Dermis blood vessel endothelial cell (primary cell): ENCODE measurements at regions not wholly inside any gene's neighbourhood (a gene's known extent, or its start where the extent isn't known, plus 50 kb on each side); places are given as distances from the start of the nearest gene placed in this dataset.

Experiments used
- DNase-seq: peaks from one replicate; pipeline ENCODE4 v3.0.0; 2010

- no peak for DNase-seq
Measured at GRCh38 chr11:119904531-119905035, 175.6 kb upstream of the NECTIN1 start.

- no peak for DNase-seq
Measured at GRCh38 chr11:119903821-119904220, 174.8 kb upstream of the NECTIN1 start.

- DNase-seq = no peak
Measured at GRCh38 chr11:119903389-119903788, 174.4 kb upstream of the NECTIN1 start.

GRCh38 chr11:119902656-119903231 lies 173.7 kb upstream of the NECTIN1 start:
- DNase-seq = no peak

GRCh38 chr11:119901657-119902577 lies 172.9 kb upstream of the NECTIN1 start:
- DNase-seq = no peak

GRCh38 chr11:119899997-119900396 lies 171.0 kb upstream of the NECTIN1 start:
- DNase-seq = no peak

GRCh38 chr11:119897576-119897975 lies 168.6 kb upstream of the NECTIN1 start:
- DNase-seq = no peak

- no peak for DNase-seq
Measured at GRCh38 chr11:119897046-119897440, 168.0 kb upstream of the NECTIN1 start.

- no peak for DNase-seq
Measured at GRCh38 chr11:119896387-119897045, 167.5 kb upstream of the NECTIN1 start.

- DNase-seq = no peak
Measured at GRCh38 chr11:119895981-119896380, 167.0 kb upstream of the NECTIN1 start.

- DNase-seq = no peak
Measured at GRCh38 chr11:119894916-119895315, 165.9 kb upstream of the NECTIN1 start.

- DNase-seq = no peak
Measured at GRCh38 chr11:119892311-119892808, 163.4 kb upstream of the NECTIN1 start.

- DNase-seq = no peak
Measured at GRCh38 chr11:119891055-119891768, 162.2 kb upstream of the NECTIN1 start.

GRCh38 chr11:119890466-119890865 lies 161.5 kb upstream of the NECTIN1 start:
- DNase-seq = no peak

GRCh38 chr11:119889728-119890280 lies 160.8 kb upstream of the NECTIN1 start:
- DNase-seq = no peak

GRCh38 chr11:119889111-119889510 lies 160.1 kb upstream of the NECTIN1 start:
- DNase-seq = no peak

GRCh38 chr11:119888119-119888518 lies 159.1 kb upstream of the NECTIN1 start:
- no peak for DNase-seq

- no peak for DNase-seq
Measured at GRCh38 chr11:119886667-119887230, 157.7 kb upstream of the NECTIN1 start.

GRCh38 chr11:119885861-119886567 lies 157.0 kb upstream of the NECTIN1 start:
- no peak for DNase-seq

- DNase-seq = no peak
Measured at GRCh38 chr11:119885067-119885466, 156.1 kb upstream of the NECTIN1 start.

GRCh38 chr11:119882316-119882715 lies 153.3 kb upstream of the NECTIN1 start:
- no peak for DNase-seq
